ENCODE measurements at regions not wholly inside any gene's neighbourhood (a gene's known extent, or its start where the extent isn't known, plus 50 kb on each side); places are given as distances from the start of the nearest gene placed in this dataset.
"Not testable (repeated sequence)": the region's sequence is repeated elsewhere in the genome, so short reads cannot be mapped to it uniquely, and the experiment has no call there.

DNA sequence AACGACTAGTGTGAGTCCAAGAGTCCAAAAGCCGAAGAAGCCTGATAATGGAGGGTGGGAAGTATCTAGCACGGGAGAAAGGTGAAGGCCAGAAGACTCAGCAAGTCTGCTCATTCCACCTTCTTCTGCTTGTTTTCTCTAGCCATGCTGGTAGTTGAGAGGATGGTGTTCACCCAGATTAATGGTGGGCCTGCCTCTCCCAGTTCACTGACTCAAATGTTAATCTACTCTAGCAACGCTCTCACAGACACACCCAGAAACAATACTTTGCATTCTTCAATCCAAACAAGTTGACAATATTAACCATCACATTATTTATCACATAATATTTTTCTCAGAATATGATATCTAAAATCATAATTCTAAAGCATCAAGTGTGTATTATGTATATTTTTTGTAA lies 1055.1 kb upstream of the PCDH10 start:
- no peak for DNase-seq (ENCODE audit: low read depth)

DNA sequence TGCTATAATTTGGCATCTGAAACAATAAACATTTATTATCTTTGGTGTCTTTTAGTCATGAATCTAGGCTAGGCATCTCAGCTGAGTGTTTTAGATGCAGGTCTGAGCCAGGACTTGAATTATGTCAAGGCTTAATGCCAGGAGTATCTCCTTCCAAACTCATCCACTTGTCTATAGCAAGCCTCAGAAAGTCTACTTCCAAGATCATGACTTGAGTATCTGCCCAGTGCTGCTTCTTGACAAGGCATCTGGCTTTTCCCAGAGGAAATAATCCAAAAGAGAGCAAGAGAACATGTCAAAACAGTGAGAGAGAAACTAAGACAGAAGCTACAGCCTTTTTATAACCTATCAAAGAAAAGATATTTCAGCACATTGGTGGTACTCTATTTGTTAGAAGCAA lies 1052.1 kb upstream of the PCDH10 start:
- DNase-seq (ENCODE audit: low read depth), result no peak

GRCh38 chr4:132101526-132101925 lies 1047.6 kb upstream of the PCDH10 start:
- DNase-seq (ENCODE audit: low read depth), result no peak

DNA sequence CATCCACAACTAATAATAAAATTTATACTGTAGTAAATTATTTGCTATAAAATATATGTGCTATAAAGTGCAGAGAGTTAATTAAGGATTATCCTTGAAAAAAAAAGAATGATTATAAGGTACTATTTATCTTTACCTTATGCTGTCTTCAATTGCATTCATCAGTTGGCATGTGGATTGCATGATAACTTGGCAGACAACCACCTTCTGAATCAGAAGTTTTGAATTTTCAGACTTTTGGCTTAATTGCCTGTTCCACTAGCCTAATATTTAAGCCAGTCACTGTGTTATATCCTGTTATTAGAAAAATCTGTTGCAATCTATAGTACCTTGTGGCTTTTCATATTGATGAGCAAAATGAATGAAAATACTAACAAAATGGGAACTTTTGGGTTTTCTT lies 1040.3 kb upstream of the PCDH10 start:
- DNase-seq (ENCODE audit: low read depth), result no peak

DNA sequence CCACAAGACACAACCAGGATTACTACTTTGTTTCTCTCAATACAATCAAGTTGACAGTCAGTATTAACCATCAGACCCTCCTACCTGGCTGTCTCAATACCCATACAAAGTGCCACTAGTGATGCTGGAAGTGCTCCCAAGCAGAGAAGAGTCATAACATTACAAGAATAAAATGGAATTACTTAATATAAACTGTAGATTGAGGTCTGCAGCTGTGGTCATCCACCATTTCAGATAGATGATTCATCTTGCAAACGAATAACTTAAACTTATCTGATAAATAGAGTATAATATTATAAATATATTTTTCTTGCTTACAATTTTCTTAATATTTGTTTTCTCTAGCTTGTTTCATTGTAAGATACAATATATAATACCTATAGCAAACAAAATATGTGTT lies 1034.2 kb upstream of the PCDH10 start:
- DNase-seq (ENCODE audit: low read depth), result no peak

DNA sequence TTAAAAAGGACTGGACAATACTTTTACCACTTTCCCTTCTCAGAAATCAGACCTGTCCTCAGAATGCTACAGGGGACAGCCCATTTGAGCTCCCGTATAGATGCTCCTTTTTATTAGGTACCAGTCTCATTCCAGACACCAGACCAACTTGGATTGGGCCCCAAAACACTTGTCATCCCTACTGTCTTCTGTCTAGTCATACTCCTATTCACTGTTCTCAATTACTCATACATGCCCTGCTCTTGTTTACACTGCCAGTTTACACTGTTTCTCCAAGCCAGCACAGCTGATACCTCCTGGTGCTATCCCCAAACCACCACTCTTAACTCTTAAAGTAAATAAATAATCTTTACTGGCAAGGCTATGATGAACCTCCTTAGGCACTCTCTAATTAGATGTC lies 1026.4 kb upstream of the PCDH10 start:
- DNase-seq (ENCODE audit: low read depth), result not testable (repeated sequence)

DNA sequence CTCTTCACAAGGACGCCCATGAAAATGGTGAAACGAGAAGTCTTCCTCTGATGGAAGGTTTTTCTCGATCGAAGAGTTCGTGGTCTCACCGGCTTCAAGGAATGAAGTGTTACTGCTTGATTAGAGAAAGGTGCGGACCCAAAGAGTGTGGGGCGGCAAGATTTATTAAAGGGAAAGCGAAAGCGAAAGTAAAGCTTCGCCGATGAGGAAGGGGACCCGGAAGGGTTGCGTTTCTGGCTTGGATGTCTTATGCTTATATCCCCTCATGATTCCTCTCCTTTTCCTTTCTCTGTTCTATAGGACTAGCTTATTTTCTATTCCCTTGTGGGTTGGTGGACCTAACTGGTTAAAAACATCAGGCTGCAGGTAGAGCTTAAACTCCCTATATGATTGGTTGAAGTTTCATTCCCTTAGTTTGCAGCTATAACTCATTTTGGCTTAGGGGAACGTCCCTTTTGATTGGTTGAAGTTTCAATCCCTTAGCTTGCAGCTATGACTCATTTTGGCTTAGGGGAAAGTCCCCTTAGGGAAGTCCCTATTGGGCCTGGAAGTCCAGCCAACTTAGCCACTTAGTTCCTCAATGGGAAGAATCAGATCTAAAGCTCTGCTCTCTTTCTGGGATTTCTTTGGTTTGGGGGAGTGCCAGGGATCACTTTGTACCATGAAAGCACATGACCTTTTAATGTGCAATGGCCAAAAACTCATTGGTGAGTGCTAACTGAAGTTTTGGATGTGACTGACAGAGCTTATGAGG lies 1025.0 kb upstream of the PCDH10 start:
- no peak for DNase-seq (ENCODE audit: low read depth)

DNA sequence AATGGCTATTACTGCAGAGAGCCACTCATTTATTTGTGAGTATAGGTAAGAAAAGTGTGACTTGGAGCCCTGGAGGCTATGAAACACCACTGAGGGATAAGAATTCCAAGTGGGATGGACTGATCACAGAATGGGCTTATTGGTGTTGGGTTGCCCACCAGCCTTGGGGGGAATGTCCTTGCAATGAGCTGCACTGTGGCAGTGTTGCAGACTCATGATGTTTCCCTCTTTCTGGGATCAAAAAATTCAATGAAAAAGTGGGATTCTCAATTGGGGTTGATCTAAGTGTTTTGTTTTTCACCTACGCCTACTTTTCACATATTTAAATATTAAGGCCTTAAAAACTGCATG lies 1024.5 kb upstream of the PCDH10 start:
- no peak for DNase-seq (ENCODE audit: low read depth)

DNA sequence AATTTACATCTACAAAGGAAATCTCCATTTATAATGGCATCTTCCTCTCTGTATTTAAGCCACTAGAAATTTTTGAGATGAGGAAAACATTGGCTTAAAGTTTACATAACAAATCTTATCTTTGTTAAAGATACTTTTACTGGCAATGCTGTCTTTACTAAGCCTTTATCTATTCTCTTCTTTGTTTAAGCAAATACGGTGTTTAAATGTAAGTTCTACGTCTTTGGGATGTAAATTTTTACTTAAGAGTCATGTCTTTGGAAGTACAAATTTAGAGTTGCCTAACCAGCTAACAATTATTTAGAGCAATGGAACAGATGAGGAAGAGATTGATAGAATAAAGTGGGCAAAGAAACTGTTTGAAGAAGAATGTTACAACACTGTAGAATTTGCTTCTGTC lies 1024.0 kb upstream of the PCDH10 start:
- DNase-seq (ENCODE audit: low read depth), result no peak

DNA sequence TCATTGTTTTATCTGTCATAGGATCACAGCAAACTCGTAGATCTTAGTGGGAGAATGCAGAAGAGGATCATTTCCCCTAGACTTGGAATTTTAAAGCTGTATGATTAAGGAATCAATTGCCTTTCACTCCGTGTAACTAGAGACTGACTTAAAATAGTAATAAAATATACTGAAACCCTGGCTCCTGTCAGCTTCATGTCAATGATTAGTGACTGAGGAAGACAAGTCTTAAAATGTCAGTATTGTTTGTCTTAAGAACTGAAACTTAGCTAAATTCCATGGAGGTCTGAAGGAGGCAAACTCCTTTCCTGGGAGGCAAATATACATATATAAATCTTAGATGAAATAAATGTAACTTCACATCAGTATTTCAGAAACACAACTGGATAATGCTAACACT lies 1016.7 kb upstream of the PCDH10 start:
- DNase-seq (ENCODE audit: low read depth), result no peak

GRCh38 chr4:132169660-132170059 lies 979.4 kb upstream of the PCDH10 start:
- no peak for DNase-seq (ENCODE audit: low read depth)

DNA sequence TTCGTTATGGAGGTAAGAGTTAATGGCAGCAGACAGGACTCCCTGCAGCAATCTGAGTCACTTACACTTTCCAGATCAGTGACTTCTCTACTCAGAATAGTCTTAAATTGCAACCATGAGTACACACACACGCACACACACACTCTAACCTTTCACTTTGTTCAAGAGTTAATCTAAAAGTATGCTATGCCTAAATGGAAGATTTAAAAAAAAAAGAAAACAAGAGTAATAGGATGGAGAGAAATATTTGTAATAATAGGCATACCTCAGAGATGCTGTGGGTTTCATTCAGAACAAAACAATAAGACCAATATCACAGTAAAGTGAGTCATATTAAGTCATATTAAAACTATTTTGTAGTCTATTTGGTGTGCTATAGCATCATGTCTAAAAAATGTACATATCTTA lies 969.1 kb upstream of the PCDH10 start:
- DNase-seq (ENCODE audit: low read depth), result no peak

- no peak for DNase-seq (ENCODE audit: low read depth)
Observed at GRCh38 chr4:132195176-132195575, 953.9 kb upstream of the PCDH10 start.

DNA sequence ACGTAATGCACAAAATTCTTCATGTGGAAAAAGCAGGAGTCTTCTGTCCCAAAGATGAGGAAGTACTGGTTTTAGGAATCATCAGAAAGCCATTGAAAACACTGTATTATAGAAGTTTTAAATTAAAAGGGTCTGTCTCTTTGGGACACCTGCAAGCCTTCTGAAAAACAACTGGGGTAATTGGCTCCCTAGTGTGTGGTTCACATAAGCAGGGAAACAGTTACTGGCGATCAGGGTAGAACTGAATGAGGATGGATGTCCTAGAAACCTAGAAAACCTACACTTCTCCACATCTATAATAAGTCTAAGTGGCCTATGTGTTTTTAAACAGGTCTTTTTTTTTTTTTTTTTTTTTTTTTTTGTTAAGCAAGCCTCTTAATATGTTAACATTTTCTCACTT lies 945.5 kb upstream of the PCDH10 start:
- no peak for DNase-seq (ENCODE audit: low read depth)

DNA sequence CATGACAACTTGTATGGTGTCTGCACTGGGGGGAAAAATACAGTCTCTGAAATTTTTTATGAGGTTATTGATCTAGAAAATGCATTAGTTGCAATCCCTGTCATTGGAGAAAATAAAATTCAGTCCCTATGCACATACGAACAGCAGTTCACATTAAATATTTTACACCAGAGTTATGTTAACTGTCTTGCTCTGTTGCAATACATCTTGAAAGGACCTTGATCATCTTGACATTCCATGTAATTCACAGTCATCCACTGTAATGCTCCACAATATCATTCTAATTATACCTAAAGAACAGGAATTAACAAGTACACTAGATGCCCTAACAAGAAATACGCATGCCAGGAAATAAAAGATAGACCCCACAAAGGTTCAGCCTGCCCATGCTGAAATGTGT lies 934.6 kb upstream of the PCDH10 start:
- no peak for DNase-seq (ENCODE audit: low read depth)

- DNase-seq (ENCODE audit: low read depth), result no peak
Observed at GRCh38 chr4:132218406-132218805, 930.7 kb upstream of the PCDH10 start.

DNA sequence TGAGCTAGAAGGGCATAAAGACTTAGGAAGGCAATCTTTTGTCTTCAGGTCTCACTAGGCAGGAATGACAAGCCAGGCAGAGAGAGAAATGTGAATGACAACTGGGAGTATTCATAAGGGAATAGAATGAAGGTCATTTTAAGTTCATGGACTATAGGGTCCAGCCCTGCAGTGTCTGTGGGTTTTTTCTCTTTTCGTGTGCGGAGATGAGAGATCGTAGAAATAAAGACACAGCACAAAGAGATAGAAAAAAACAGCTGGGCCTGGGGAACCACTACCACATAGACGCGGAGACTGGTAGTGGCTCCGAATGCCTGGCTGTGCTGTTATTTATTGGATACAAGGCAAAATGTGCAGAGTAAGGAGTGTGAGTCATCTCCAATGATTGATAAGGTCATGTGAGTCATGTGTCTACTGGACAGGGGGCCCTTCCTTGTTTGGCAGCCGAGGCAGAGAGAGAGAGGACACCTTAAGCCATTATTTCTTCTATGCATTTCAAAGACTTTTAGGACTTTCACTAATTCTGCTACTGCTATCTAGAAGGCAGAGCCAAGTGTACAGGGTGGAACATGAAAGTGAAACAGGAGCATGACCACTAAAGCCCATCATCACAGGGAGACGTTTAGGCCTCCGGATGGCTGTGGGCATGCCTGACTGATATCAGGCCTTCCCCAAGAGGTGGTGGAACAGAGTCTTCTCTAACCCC lies 921.8 kb upstream of the PCDH10 start:
- DNase-seq (ENCODE audit: low read depth), result no peak

GRCh38 chr4:132227857-132228165 lies 921.3 kb upstream of the PCDH10 start:
- not testable (repeated sequence) for DNase-seq (ENCODE audit: low read depth)

DNA sequence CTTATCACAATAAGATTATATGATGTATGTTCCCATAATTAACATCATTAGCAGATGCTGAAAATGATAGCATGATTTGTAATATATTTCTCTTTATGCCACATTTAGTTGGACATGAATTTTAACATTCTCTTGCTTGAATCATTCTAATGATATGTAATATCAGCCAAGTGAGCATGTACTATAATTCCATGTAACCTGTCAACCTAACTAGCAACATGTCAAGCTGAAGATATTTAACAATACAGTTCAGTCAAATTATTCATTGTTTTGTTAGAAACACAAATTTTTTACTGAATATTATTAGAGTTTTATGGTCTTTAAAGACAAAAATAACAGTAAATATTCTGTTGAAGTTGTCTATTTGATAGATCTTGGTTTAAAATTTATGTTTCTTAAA lies 920.4 kb upstream of the PCDH10 start:
- DNase-seq (ENCODE audit: low read depth), result no peak

GRCh38 chr4:132230025-132230424 lies 919.1 kb upstream of the PCDH10 start:
- DNase-seq (ENCODE audit: low read depth), result no peak

GRCh38 chr4:132238697-132239096 lies 910.4 kb upstream of the PCDH10 start:
- no peak for DNase-seq (ENCODE audit: low read depth)

DNA sequence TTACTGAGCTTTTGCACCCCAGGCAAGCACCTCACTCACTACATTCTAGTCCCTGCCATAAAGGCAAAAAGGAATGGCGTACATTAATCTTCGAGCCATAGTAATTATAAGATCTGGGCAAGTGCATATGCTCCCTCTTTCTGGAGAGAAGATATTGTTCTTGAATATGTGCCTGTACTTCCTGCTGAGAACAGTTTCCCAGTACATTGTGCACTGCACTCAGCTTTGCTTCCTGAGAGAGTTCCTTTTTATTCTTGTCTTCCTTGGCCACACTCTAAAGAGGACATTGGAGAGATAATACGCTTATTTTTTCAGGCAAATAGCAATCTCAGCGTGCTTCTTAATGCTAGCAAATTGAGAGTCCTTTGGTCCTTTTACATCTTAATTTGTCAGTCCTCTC lies 909.0 kb upstream of the PCDH10 start:
- no peak for DNase-seq (ENCODE audit: low read depth)

GRCh38 chr4:132245319-132245718 lies 903.8 kb upstream of the PCDH10 start:
- no peak for DNase-seq (ENCODE audit: low read depth)

DNA sequence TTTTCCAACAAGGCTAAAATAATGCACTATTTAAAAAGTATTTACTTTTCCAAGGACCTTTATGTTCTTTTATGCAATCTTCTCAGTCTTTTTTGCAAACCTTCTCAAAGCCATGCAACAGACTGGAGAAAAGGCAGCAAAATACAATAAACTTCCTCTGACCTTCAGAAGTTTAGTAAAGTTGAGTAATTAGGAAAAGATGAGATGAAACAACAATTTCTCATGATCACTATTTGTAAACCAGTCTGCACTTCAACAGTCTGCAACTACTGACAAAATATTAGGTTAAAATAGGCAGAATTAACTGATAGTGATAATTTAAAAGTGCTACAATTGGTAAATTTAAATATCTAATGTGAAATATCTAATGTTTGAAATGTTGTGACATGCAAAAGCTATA lies 884.9 kb upstream of the PCDH10 start:
- no peak for DNase-seq (ENCODE audit: low read depth)

Data from LHCN-M2 (cell line).